Activated CD4-positive, alpha-beta T cell treated with anti-CD3 and anti-CD28 coated beads, Interleukin-2, amount 50 U/mL, for 1 hour (primary cell): ENCODE measurements at regions not wholly inside any gene's neighbourhood (a gene's known extent, or its start where the extent isn't known, plus 50 kb on each side); places are given as distances from the start of the nearest gene placed in this dataset.

ENCODE experiments used
- DNase-seq: peaks from one replicate; pipeline ENCODE4 v3.0.0-alpha.2; 2020

GRCh38 chr9:107064378-107064777 lies 201.4 kb downstream of the ZNF462 start:
- DNase-seq, result no peak

DNA sequence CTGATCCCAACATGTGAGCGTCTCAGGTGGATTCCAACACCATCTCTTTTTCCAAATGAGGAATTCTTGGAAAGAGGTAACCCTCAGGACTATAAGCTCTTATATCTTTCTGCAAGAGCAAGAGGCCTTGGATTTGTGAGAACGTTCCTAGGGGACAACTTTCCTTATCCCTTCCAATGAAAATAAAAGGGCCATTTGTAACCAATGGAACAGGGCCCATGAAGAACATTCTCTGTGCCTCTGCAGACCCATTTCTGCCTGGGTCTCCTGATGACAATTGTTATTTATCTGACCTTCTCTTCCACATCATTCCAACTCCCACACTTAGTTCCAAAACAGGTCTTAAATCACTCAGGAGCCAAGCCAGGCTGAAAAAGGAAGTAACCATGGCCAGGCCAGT lies 202.6 kb downstream of the ZNF462 start:
- no peak for DNase-seq

- no peak for DNase-seq
Measured at GRCh38 chr9:107067739-107068416, 204.9 kb downstream of the ZNF462 start.

DNA sequence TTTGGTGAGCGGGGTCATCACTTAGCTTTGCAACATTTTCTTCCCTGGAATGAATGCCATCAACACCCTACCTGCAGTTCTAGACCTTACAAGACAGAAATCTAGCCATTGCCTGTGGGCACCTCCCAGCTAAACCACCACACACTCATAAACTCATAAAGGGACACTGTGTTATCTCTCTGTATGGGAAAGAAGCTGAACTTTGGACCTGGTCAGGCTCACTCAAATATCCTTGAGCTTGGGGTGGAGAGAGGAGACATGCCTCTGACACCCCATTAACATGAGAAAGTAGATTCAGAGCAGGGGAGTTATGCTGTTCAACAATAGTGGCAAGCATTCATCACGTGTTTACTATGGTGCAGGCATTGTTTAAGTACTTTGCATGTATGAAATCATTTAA lies 205.6 kb downstream of the ZNF462 start:
- no peak for DNase-seq

DNA sequence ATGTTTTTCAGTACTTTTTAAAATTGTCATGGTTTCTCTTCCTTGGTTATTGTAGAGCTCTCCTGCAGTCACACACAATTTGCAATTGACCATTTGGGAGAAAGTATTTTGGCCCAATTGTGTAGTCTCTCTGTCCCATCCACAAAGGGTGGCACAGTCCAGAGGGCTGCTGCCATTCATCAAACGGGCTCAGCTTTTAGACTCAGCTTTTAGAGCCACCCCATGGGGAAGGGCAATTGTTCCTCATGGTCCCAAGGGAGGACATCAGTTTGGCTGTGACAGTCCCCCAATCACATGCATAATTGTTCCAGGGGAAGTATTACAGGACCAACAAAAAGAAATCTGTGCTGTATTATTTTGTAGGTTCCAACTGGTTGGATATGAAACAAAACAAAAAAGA lies 207.6 kb downstream of the ZNF462 start:
- DNase-seq, result no peak

DNA sequence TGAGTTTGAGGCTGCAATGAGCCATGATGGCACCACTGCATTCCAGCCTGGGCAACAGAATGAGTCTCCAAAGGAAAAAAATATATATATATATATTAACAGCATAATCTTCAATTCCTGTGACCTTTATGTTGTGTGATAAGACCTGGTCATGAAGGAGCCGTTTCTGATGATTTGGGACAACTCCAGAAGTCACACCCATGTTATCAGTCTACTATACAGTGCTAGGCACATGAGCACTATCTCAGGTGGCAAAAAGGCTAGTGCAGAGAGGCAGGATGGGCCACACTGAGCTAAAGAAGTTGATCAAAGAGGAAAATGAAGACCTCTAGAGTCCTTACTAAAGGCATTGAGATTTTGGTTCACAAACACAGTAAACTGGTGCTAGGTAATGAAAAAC lies 205.0 kb upstream of the RAD23B start:
- no peak for DNase-seq

DNA sequence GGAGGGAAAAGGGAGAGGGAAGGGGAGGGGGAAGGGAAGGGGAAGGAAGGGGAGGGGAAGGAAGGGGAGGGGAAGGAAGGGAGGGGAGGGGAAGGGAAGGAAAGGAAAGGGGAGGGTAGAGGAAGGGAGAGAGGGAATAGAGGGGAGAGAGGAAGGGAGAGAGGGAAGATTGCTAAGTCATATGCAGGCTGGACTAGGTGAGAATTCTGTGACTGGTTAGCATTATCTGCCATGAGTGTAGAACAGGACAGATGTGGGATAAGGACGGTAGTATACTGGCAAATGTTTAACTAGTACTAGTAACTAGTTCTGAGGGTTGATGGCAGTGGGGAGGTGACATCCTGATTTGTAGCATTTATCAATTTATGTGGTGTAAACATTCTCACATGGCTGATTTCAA lies 203.5 kb upstream of the RAD23B start:
- no peak for DNase-seq

DNA sequence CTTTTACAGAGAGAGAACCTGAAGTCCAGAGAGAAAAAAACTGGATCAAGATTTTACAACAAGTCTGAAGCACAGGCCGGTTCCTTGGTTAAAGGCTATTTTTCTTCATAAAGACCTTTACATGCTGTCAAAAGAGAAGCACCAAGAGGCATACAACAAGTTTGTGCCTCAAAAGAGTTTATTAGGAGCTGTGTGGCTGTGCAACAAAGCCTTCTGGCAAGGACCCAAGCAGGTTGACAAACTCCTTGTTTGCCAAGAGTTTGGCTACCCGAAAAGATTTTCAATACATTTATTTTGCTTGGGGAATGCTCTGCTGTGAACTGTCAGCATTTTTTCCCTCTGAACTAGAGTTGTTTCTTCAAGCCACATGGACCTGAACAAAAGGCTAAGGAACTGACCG lies 202.9 kb upstream of the RAD23B start:
- no peak for DNase-seq

- DNase-seq, result no peak
Measured at GRCh38 chr9:107086460-107086859, 196.6 kb upstream of the RAD23B start.

DNA sequence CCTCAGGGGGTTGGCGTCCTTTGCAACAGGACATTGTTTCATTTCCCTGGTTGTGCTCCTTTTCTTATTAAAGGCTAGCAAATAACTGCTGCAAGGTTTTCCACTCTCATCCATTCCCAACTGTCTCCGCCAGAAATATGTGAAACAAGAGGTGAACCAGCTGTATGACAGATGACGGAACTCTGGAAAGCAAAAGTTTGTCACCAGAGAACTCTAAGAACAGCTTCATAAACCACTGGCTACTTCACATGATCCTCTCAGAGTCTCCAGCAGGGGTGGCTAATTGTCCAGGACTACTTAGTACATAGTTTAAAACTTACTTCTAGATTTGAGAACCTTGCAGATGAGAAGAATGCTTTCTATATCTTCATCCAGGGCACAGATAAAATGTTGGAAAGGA lies 195.9 kb upstream of the RAD23B start:
- no peak for DNase-seq

GRCh38 chr9:107090218-107090617 lies 192.9 kb upstream of the RAD23B start:
- no peak for DNase-seq

DNA sequence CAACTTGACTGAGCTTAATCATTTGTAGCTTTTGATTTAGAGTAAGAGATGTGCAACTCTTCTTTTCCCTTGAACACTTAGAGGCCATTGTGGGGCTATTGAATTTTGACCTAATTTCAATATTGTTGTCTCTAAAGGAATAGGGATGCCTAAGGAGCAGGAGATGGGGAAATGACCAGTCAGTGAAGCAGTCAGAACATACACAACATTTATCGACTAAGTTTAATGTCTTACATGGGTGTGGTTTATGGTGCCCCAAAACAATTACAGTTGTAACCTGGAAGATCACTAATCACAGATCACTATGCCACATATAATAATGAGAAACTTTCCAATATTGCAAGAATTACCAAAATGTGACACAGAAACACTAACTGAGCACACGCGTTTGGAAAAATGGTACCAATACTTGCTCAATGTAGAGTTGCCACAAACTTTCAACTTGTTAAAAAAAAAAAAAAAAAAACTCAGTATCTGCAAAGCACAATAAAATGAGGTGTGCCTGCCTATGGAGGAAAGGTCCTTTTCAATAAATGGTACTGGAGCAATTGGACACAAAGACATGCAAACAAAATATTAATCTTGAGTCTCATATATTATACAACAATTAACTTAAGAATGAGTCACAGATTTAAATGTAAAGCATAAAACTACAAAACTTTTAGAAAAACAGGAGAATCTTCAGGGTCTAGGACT lies 189.6 kb upstream of the RAD23B start:
- DNase-seq, result no peak

GRCh38 chr9:107094370-107094769 lies 188.7 kb upstream of the RAD23B start:
- no peak for DNase-seq

GRCh38 chr9:107100591-107100990 lies 182.5 kb upstream of the RAD23B start:
- no peak for DNase-seq

GRCh38 chr9:107102011-107102410 lies 181.1 kb upstream of the RAD23B start:
- no peak for DNase-seq

- no peak for DNase-seq
Measured at GRCh38 chr9:107103621-107104020, 179.5 kb upstream of the RAD23B start.

DNA sequence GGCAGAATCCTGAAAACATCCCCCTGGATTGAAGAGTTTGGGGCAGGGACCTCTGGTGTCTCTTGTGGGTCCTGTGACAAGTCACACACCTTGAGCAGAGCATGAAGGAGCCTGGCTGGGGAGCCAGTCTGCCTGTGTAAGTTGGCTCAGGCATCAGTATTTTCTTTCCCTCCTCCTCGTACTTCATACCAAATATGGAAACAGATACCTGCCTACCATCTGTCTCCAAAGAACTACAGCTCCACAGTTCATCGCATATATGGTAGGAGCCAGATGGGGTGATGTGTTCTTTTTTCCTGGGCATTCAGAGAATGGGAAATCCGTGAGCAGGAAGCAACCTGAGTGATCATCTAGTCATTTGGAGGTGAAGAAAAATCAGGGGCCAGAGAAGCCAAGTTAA lies 177.3 kb upstream of the RAD23B start:
- no peak for DNase-seq

GRCh38 chr9:107106416-107106815 lies 176.7 kb upstream of the RAD23B start:
- DNase-seq, result no peak

DNA sequence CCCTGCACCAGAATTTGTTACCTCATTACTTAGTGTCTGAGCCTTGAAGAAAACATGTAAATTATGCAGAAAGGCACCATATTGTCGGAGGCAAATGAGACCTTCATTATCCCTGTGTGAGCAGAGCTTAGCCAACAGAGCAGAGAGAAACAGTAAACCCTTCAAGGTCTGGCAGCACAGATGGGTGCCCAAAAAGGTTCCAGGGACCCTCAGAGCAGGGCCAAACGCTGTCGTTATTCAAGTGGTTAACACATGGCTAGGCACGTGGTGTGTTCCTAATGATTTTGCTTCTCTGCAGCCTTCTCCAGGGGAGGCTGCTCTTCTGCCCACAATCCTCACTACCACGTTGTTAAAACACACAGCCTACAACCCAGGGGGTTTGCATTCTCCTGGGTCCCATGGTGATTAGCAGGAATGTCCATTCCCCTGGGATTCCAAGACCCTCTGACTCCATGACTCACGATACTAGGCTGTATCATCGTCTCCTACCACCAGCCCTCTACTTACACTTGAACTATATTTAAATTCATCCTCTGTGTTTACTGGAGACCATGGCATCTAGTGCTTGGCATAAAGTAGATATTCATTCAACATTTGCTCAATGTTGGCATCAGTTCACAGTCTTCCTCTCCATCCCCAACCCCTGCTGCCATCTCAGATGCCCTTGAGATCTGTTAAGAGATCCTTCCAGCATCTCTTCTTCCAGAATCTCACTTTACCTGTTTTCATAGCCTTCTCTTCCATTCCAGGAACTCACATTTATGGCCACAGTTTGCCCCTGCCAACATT lies 174.5 kb upstream of the RAD23B start:
- DNase-seq, result no peak

DNA sequence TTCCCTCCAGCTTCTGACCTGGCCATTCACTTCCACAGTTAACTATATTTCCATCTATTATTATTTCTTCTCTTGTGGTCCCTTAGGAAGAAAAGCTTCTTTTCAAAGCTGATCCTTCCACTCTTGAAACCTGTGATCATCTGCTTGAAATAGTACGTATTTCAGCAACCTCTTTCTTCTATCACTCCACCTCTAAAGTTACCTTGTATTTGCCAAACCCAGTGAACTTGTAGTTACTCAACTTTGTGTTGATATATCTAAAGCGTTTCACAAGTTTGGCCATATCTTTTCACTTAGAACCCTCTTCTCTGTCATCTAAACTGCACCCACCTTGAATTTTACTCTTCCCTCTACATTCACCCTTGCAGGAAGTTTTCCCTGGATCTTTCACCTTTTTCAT lies 173.8 kb upstream of the RAD23B start:
- no peak for DNase-seq

DNA sequence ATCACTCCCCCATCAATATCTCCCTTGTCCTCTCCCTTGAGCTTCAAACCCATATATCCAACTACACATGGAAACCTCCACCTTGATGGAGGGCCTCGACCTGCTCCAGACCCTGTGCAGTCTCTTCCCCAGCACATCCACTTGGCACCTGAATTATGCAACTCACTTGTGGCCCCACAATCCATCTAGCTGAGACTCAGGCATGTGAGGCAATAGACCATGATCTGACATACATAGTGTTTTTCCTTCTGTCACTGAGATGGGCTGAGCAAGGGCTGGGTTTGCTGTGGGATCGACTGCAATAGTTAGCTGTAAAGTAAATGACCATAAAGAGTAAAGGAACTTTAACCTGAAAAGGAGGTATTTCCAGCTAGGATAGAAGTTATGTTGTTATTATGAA lies 172.9 kb upstream of the RAD23B start:
- DNase-seq, result no peak

DNA sequence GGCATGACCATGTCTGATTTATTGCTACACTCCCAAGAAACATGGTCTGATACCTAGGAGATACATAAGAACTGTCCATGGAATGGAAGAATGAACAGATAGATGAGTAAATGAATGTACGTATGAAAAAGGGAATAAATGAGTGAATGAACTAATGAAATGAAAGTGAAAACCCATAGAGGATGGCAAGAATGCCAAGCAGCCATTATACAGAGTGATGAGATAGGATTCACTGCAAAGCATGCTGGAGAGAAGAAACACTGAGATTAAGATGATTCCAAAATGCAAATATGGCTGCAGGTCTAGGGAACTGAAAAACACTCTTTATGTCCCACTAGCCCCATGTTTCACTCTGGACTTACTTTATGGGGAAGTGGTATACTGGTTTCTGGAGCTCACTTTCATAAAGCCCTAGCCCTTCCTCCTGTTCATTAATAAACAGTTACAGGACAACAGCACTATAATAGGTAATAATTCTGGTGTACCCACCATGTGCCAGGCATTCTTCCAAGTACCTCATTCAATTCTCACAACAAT lies 170.3 kb upstream of the RAD23B start:
- DNase-seq, result no peak

GRCh38 chr9:107118863-107119624 lies 164.0 kb upstream of the RAD23B start:
- DNase-seq, result no peak
